SK-N-SH (cell line): ENCODE measurements at regions not wholly inside any gene's neighbourhood (a gene's known extent, or its start where the extent isn't known, plus 50 kb on each side); places are given as distances from the start of the nearest gene placed in this dataset.

Experiments
- GATA2 ChIP-seq: sonication (generic); formaldehyde crosslinking; IDR thresholded peaks from 2 replicates; pipeline ENCODE4 v1.5.0; 2020; ENCODE audit warnings: mild to moderate bottlenecking, missing genetic modification reagents
- RFX5 ChIP-seq: IDR thresholded peaks from 2 replicates; pipeline ENCODE4 v1.6.1; 2012; ENCODE audit warnings: mild to moderate bottlenecking, improper control_type of control experiment, low read length
- TF ChIP-seq, protein P1 (sequence below): fragments of 200-600 bp; sonication (generic); IDR thresholded peaks from 2 replicates; pipeline ENCODE4 v1.6.1; 2017; ENCODE audit warnings: antibody characterized with exemption, mild to moderate bottlenecking, moderate library complexity

DNA sequence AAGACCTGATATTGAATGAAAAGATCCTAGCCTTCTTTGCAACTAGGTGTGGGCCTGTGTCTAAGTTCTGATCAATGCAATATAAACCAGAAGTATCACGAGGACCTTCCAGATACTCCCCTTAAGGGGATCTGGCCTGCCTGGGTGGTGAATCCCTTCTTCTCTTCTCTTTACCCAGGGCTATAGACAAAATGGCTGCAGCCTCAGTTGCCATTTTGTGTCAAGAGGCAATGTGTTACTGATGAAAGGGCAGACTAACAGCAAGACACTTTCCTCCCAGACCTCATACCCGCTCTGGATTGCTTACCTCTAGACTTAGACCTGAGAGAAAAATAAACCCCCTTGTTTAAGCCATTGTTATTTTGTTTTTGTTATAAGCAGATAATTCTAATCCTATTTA is 84.5 kb upstream of the CHD6 start:
- TF ChIP-seq, protein P1, sequence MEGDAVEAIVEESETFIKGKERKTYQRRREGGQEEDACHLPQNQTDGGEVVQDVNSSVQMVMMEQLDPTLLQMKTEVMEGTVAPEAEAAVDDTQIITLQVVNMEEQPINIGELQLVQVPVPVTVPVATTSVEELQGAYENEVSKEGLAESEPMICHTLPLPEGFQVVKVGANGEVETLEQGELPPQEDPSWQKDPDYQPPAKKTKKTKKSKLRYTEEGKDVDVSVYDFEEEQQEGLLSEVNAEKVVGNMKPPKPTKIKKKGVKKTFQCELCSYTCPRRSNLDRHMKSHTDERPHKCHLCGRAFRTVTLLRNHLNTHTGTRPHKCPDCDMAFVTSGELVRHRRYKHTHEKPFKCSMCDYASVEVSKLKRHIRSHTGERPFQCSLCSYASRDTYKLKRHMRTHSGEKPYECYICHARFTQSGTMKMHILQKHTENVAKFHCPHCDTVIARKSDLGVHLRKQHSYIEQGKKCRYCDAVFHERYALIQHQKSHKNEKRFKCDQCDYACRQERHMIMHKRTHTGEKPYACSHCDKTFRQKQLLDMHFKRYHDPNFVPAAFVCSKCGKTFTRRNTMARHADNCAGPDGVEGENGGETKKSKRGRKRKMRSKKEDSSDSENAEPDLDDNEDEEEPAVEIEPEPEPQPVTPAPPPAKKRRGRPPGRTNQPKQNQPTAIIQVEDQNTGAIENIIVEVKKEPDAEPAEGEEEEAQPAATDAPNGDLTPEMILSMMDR = no peak
- TF ChIP-seq RFX5 (no peak), GATA2 (CRISPR knock-in tag) (no peak)
